Inflammatory macrophage (primary cell): ENCODE measurements at regions not wholly inside any gene's neighbourhood (a gene's known extent, or its start where the extent isn't known, plus 50 kb on each side); places are given as distances from the start of the nearest gene placed in this dataset.
"Not testable (repeated sequence)": the region's sequence is repeated elsewhere in the genome, so short reads cannot be mapped to it uniquely, and the experiment has no call there.

Experiments used
- DNase-seq, 2 donors: peaks; one replicate each; pipeline ENCODE4 v3.0.0-alpha.2; 2020 to 2022

DNA sequence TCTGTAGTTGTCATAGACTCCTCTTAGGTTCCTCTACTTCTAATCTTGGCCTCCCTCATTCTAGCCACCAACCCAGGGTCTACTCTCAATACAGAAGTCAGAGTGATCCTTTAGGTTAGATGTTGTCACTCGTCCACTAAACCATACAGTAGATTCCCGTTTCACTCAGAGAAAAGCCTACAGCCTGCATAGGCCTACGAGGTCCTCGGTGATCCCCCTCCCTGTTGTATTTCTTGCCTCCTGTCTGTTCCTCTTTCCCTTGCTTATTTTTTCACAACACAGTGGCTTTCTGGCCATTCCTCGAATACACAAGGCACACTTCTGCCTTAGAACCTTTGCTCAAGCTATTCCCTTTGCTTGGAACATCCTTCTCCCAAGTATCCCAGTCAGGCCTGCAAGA is 183.0 kb upstream of the PRSS1 start:
- peak; percentile 30 to 49 for DNase-seq

- peak in 1 of 2 donors; percentile 26 for DNase-seq
These were observed 185.1 kb upstream of the PRSS1 start for GRCh38 chr7:142564125-142564524.

DNA sequence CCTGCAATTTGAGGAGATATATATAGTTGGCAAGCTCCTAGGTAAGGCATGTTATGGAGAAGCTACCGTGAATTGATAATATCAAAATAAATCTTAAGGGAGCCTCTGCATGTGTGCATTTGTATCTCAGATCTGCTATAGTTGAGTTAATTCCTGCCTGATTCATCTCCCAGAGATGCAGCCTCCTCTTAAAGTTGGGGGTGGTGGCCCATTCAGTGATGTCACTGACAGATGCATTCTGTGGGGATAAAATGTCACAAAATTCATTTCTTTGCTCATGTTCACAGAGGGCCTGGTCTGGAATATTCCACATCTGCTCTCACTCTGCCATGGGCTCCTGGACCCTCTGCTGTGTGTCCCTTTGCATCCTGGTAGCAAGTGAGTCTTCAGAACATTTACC is 185.8 kb upstream of the PRSS1 start:
- no peak for DNase-seq

DNA sequence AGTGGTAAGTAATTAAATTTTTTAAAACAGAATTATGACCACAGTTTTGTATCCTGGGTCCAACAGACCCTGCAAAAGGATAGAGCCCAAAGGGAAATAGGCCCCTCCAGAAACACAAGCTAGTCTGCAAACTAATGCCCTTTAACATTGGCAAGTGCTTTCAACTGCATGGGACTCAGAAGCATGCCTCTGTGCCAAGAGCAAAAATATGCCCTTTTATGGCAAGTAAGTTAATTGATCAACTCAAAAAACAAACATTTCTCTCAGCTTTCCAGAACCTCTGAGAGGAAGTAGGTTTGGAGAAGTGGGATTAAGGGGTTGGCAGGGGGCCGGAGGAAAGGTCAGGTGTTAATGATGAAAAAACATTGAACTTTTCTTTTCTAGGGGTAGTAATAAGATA is 186.6 kb upstream of the PRSS1 start:
- no peak for DNase-seq

- not testable (repeated sequence) for DNase-seq
These were observed 187.9 kb upstream of the PRSS1 start for GRCh38 chr7:142561396-142561795.

- not testable (repeated sequence) for DNase-seq
These were observed 188.5 kb upstream of the PRSS1 start for GRCh38 chr7:142560770-142561169.

DNA sequence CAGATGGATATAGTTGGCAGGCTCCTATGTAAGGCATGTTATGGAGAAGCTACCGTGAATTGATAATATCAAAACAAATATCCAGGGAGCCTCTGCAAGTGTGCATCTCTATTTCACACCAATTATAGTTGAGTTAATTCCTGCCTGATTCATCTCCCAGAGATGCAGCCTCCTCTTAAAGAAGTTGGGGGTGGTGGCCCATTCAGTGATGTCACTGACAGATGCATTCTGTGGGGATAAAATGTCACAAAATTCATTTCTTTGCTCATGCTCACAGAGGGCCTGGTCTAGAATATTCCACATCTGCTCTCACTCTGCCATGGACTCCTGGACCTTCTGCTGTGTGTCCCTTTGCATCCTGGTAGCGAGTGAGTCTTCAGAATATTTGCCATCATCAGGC is 189.1 kb upstream of the PRSS1 start:
- no peak for DNase-seq

DNA sequence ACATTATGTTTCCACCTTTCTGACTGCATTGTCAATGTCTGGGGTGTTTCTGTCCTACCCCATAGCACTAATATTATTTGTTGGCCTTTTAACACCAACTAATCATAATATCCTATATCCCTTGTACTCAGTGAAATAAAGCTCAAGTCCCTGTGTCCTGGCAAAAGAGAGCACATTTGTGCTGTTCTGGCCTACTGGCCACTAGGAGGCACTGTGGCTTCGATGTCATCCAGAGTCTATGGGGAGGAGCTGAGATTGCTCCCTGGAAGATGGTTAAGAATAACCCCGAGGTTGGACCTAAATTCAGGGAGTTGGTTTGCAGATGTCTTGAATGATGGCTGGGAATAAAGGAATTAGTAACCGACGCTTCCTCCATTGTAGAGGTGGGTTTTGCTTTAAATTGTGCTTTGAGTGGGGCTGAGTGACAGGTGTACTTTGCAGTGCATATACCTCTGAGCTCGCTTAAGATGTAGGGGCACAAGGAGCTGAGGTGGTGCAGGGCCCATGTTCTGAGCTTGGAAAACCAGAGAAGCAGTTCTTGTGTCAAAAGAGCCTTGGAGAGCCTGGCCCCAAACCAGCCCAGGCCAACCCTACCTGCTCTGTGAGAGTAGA is 191.2 kb upstream of the PRSS1 start:
- DNase-seq, result peak; percentile 71 to 82

GRCh38 chr7:142556740-142557139 is 192.5 kb upstream of the PRSS1 start:
- peak; percentile 73 to 88 for DNase-seq

- DNase-seq, result peak; percentile 31 to 39
These were observed 194.4 kb upstream of the PRSS1 start for GRCh38 chr7:142554560-142555532.

- DNase-seq, result no peak
These were observed 196.1 kb upstream of the PRSS1 start for GRCh38 chr7:142553216-142553615.

- DNase-seq, result peak in 1 of 2 donors; percentile 27
These were observed 200.3 kb upstream of the PRSS1 start for GRCh38 chr7:142548978-142549377.

- no peak for DNase-seq
These were observed 202.8 kb upstream of the PRSS1 start for GRCh38 chr7:142546452-142546851.

DNA sequence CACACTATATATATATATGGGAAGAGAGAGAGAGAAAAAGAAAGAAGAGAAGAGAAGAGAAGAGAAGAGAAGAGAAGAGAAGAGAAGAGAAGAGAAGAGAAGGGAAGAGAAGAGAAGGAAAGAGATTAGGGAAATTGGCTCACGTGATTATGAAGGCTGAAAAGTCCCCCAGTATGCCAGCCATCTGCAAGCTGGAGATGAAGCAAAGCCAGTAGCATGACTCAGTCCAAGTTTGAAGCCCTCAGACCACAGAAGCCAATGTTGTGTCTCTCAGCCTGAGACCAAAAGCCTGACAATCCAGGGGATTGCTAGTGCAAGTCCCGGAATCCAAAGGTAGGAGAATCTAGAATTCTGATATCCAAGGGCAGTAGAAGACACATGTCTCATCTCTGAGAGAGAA is 206.3 kb upstream of the PRSS1 start:
- peak; percentile 8 to 15 for DNase-seq

GRCh38 chr7:142542105-142542504 is 207.2 kb upstream of the PRSS1 start:
- DNase-seq, result no peak

DNA sequence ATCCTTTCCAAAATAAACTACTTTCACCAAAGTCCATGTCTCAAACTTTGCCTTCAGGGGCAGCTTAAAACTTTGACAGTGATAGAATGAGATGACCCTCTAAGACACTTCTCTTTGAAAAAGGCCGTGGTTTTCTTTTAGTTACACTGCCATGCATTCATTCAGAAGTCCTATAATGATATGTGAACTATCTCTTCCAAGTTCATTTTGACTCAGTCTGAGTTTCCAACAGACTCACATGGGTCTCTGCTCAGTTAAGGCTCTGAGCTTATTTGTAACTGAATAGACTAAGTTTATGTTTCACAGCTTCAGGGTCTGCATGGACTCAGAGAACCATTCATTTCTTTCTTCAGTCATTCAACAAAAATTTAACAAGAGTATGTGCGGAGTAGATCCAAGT is 208.9 kb upstream of the PRSS1 start:
- DNase-seq, result no peak

DNA sequence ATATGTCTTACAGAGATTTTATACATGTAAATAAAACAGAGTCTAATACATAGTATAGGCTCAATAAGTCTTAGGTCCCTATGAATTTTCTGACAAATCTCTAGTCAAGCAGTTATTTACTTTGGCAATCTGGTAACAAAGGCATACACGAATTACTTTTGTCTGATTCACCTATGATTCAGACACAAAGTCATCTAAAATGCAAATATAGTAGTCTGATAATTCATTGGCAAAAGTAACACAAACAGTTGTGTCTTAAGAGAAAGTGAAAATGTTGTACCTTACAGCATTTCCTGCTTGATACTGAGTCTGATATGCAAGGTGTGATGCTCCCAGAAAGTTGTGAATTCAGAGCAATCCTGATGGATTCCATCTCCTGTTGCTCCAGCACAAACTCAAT is 209.4 kb upstream of the PRSS1 start:
- DNase-seq, result no peak

DNA sequence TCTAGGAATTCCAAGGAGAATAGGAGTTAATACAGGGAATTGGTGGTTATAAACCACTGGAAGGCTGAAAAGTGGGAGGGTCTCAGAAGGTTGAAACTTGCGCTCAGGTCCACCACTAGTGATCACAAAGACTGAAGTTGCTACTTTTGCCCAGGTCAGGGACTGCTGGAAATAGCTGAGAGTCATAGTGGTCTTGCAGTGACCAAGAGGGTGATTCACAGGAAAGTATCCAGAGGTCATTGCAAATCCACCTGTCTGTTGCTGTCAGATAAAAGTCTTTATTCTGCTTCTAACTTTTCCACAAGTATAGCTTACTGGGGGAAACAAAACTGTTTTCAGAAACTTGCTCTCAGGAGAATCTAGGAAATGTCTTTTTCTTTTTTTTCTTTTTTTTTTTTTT is 211.5 kb upstream of the PRSS1 start:
- no peak for DNase-seq

DNA sequence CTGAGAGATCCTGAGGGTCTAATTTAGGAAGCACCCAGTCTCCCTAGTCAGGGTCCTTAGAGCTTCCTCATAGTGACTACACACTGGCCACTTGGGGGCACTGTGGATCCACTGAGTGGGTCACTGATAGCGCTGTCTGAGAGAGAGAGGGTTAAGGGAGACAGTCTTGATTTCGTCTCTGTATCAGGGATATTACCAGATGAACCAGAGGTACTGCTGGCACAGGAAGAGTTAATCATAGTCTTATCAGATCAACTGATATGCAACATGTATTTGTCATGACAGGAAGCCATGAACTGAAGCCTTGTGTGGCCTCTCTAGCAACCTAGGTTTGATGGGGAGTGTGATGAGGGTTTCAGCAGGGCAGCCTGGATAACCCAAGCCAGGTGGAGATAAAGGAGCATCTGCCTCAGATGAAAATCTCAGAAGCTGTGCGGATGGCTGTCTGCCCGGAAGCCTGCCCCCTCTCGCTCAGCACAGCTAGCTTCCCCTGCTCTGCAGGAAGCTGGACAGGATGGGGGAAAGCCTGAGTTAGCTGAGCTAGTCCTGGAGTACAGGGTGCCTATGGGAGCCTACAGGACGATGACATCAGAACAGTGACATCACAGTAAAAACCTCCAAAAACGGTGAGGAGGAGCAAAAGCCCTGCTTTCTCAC is 214.0 kb upstream of the PRSS1 start:
- peak; percentile 79 to 80 for DNase-seq

GRCh38 chr7:142534726-142535122 is 214.5 kb upstream of the PRSS1 start:
- DNase-seq, result no peak

- no peak for DNase-seq
These were observed 215.4 kb upstream of the PRSS1 start for GRCh38 chr7:142533920-142534319.

DNA sequence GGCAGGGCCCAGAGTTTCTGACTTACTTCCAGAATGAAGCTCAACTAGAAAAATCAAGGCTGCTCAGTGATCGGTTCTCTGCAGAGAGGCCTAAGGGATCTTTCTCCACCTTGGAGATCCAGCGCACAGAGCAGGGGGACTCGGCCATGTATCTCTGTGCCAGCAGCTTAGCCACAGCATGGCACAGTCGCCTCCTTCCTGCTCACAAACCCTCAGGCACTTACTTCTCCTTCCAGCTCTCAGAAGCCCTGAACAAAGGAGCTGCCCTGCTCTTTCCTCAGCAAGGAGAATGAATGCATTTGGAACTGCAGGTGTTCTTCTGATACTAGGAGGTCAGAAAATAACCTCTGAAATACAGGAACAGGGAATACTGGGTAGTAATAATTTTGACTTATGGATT is 219.7 kb upstream of the PRSS1 start:
- DNase-seq, result no peak

DNA sequence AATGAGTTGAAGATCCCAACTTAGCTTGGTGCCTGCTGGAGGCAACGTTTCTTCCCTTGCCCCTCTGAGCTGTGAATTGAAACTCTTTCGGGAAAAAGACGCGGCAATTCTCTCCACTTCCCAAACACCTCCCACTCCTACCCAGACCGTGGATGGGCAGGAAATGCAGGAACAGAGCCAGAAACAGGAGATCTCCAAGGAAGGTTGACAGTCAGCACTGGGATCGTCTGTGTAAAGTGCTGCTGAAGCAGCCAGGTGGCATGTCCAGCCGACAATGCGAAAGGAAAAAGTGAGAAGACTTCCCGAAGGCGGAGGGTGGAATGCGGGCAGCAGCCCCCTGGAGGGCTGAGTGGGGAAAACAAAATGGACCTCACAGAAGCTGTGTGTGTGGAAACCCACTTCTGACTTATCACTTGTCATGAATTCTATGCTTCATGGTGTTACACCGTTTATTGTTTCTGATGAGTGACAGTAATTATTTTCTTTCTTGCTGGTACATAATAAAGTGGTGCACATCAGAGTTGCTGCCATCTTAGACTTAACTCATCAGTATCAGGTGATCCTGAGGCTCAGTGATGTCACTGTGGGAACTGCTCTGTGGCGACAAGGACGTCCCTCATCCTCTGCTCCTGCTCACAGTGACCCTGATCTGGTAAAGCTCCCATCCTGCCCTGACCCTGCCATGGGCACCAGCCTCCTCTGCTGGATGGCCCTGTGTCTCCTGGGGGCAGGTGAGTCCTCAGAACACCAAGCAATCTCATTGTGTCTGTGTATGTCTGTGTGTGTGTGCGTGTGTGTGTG is 220.5 kb upstream of the PRSS1 start:
- no peak for DNase-seq
